ENCODE measurements at regions not wholly inside any gene's neighbourhood (a gene's known extent, or its start where the extent isn't known, plus 50 kb on each side); places are given as distances from the start of the nearest gene placed in this dataset.

- no peak for DNase-seq (ENCODE audit: low read depth)
- Histone ChIP-seq H3K27ac (ENCODE audit: low read depth, low read length) (no peak overlapping the region), H3K4me2 (ENCODE audit: low read length) (no peak overlapping the region), H3K4me1 (ENCODE audit: insufficient read depth, low read length) (peaks cover 6% of the 10 kb centered on the region), H3K4me3 (ENCODE audit: insufficient read depth, low read depth, low read length) (no peak overlapping the region), H3K9me3 (ENCODE audit: insufficient read depth, low read depth, low read length) (no peaks in the 10 kb centered on the region), H2AFZ (ENCODE audit: low read depth, low read length) (no peak overlapping the region), H3K9ac (ENCODE audit: low read length) (no peak overlapping the region), H3K36me3 (ENCODE audit: insufficient read depth, low read length) (no peaks in the 10 kb centered on the region), H3K27me3 (ENCODE audit: insufficient read depth, low read length) (no peaks in the 10 kb centered on the region), H3K79me2 (ENCODE audit: insufficient read depth, low read length) (no peaks in the 10 kb centered on the region), H4K20me1 (ENCODE audit: insufficient read depth, low read length) (no peaks in the 10 kb centered on the region)
- Mint-ChIP-seq H3K36me3 (ENCODE audit: low read depth, unreplicated experiment) (no peaks in the 10 kb centered on the region), H3K9me3 (ENCODE audit: unreplicated experiment) (no peaks in the 10 kb centered on the region), H3K4me1 (ENCODE audit: low read depth, unreplicated experiment) (peaks cover 17% of the 10 kb centered on the region), H3K4me3 (ENCODE audit: unreplicated experiment) (no peak overlapping the region), H3K27me3 (ENCODE audit: low read depth, unreplicated experiment) (no peaks in the 10 kb centered on the region), H3K27ac (ENCODE audit: unreplicated experiment) (no peak overlapping the region)
- TF ChIP-seq CTCF (IDR thresholded peaks at IDR 0.05; ENCODE audit: insufficient read depth, low read depth, low read length) (no peak), EZH2 (IDR thresholded peaks at IDR 0.05; ENCODE audit: insufficient read depth, low read length) (no peak)
- no peak for FAIRE-seq
Measured at GRCh38 chr6:163901681-163902080, 487.2 kb downstream of the QKI start.

GRCh38 chr6:163900570-163900969, 486.1 kb downstream of the QKI start:
- TF ChIP-seq CTCF (IDR thresholded peaks at IDR 0.05; ENCODE audit: insufficient read depth, low read depth, low read length) (no peak), EZH2 (IDR thresholded peaks at IDR 0.05; ENCODE audit: insufficient read depth, low read length) (no peak)
- Histone ChIP-seq H3K9me3 (ENCODE audit: insufficient read depth, low read depth, low read length) (no peaks in the 10 kb centered on the region), H3K4me1 (ENCODE audit: insufficient read depth, low read length) (peaks cover 6% of the 10 kb centered on the region), H3K4me2 (ENCODE audit: low read length) (no peak overlapping the region), H3K9ac (ENCODE audit: low read length) (no peak overlapping the region), H3K79me2 (ENCODE audit: insufficient read depth, low read length) (no peaks in the 10 kb centered on the region), H2AFZ (ENCODE audit: low read depth, low read length) (no peak overlapping the region), H4K20me1 (ENCODE audit: insufficient read depth, low read length) (no peaks in the 10 kb centered on the region), H3K36me3 (ENCODE audit: insufficient read depth, low read length) (no peaks in the 10 kb centered on the region), H3K27me3 (ENCODE audit: insufficient read depth, low read length) (no peaks in the 10 kb centered on the region), H3K27ac (ENCODE audit: low read depth, low read length) (no peak overlapping the region), H3K4me3 (ENCODE audit: insufficient read depth, low read depth, low read length) (no peak overlapping the region)
- H3K4me3 Mint-ChIP-seq (ENCODE audit: unreplicated experiment), result no peak overlapping the region
- FAIRE-seq (no peak), DNase-seq (ENCODE audit: low read depth) (peak; percentile 96)
- no peaks in the 10 kb centered on the region for H3K9me3 Mint-ChIP-seq (ENCODE audit: unreplicated experiment)
- H3K36me3 Mint-ChIP-seq (ENCODE audit: low read depth, unreplicated experiment), result no peaks in the 10 kb centered on the region
- peak overlapping the region; percentile 26 for H3K27ac Mint-ChIP-seq (ENCODE audit: unreplicated experiment)
- peaks cover 17% of the 10 kb centered on the region for H3K4me1 Mint-ChIP-seq (ENCODE audit: low read depth, unreplicated experiment)
- H3K27me3 Mint-ChIP-seq (ENCODE audit: low read depth, unreplicated experiment), result no peaks in the 10 kb centered on the region

GRCh38 chr6:163897669-163898068, 483.2 kb downstream of the QKI start:
- Mint-ChIP-seq H3K4me3 (ENCODE audit: unreplicated experiment) (no peak overlapping the region), H3K9me3 (ENCODE audit: unreplicated experiment) (peaks cover 3% of the 10 kb centered on the region), H3K27me3 (ENCODE audit: low read depth, unreplicated experiment) (no peaks in the 10 kb centered on the region), H3K36me3 (ENCODE audit: low read depth, unreplicated experiment) (no peaks in the 10 kb centered on the region), H3K27ac (ENCODE audit: unreplicated experiment) (no peak overlapping the region), H3K4me1 (ENCODE audit: low read depth, unreplicated experiment) (peaks cover 12% of the 10 kb centered on the region)
- no peaks in the 10 kb centered on the region for H4K20me1 ChIP-seq (ENCODE audit: insufficient read depth, low read length)
- FAIRE-seq (no peak), DNase-seq (ENCODE audit: low read depth) (peak; percentile 24)
- H3K4me2 ChIP-seq (ENCODE audit: low read length), result no peak overlapping the region
- H3K27ac ChIP-seq (ENCODE audit: low read depth, low read length), result no peak overlapping the region
- TF ChIP-seq EZH2 (IDR thresholded peaks at IDR 0.05; ENCODE audit: insufficient read depth, low read length), result no peak
- no peak for TF ChIP-seq CTCF (IDR thresholded peaks at IDR 0.05; ENCODE audit: insufficient read depth, low read depth, low read length)
- H3K27me3 ChIP-seq (ENCODE audit: insufficient read depth, low read length), result no peaks in the 10 kb centered on the region
- H3K4me1 ChIP-seq (ENCODE audit: insufficient read depth, low read length), result peaks cover 6% of the 10 kb centered on the region
- no peak overlapping the region for H3K9ac ChIP-seq (ENCODE audit: low read length)
- no peak overlapping the region for H2AFZ ChIP-seq (ENCODE audit: low read depth, low read length)
- H3K36me3 ChIP-seq (ENCODE audit: insufficient read depth, low read length), result no peaks in the 10 kb centered on the region
- no peaks in the 10 kb centered on the region for H3K9me3 ChIP-seq (ENCODE audit: insufficient read depth, low read depth, low read length)
- H3K79me2 ChIP-seq (ENCODE audit: insufficient read depth, low read length), result no peaks in the 10 kb centered on the region
- no peak overlapping the region for H3K4me3 ChIP-seq (ENCODE audit: insufficient read depth, low read depth, low read length)
